CD4-positive, alpha-beta T cell treated with Interferon alpha-2 for 1 hour (primary cell): ENCODE measurements at regions not wholly inside any gene's neighbourhood (a gene's known extent, or its start where the extent isn't known, plus 50 kb on each side); places are given as distances from the start of the nearest gene placed in this dataset.
A peak's percentile ranks its signal among the peaks of the same experiment; 100 is the strongest.
"Not testable (repeated sequence)": the region's sequence is repeated elsewhere in the genome, so short reads cannot be mapped to it uniquely, and the experiment has no call there.

Experiments
- DNase-seq, 2 donors: peaks; one replicate each; pipeline ENCODE4 v3.0.0-alpha.2; 2020 to 2022

DNA sequence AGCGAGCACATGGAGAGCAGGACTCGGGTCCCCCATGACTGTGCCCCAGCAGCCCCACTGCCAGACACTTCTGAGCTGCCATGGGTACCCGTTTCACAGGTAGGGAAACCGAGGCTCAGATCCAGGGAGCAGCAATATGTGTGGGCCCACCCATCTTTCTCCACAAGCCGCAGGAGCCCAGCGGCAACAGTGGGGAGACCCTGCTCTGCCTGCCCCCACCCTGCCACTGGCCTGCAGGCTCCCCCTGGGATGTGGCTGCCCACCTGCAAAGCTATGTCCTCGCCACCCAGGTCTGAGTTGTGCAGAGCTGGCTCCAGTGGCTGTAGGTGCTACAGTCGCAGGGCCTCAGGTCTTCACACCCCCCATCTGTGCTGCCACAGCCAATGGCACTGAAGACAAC, 50.6 kb upstream of the C1QTNF9B start:
- no peak for DNase-seq

DNA sequence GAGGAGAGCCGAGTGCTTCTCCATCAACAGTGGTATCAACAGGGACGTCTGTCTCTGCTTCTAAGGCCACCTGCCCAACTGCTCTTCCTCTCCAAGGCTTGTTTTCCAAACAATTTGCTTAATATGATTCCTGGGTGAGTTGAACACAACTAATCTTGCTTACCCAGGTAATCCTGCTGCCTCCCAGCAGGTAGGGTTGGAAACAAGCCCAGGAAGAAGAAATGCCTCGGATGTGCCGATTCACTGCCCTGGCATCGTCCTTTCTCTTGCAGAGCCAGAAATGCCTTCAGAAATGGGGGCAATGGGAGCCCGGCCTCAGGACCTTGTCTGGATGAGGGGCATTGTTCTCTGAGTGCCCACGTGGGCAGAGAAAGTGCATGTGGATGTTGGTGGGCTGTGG, 51.9 kb upstream of the C1QTNF9B start:
- DNase-seq = no peak

DNA sequence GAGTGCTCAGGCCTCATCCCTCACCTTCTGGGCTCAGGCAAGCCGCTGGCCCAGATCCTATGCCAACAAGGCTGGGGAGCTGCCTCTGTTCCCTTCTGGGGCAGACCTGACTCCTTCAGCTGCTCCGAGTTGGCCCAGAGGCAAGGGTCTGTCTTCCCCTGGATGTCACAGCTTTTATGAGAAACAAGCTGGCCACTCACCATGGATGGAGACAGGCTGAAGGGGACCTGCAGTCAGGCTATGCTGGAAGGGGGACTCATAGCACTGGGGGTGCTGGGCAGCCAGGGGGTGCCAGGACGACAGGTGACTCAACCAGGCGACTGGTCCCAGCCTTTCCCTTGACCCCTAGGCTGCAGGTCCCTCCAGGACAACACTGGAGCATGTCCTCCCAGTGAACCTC, 52.4 kb upstream of the C1QTNF9B start:
- DNase-seq = no peak

DNA sequence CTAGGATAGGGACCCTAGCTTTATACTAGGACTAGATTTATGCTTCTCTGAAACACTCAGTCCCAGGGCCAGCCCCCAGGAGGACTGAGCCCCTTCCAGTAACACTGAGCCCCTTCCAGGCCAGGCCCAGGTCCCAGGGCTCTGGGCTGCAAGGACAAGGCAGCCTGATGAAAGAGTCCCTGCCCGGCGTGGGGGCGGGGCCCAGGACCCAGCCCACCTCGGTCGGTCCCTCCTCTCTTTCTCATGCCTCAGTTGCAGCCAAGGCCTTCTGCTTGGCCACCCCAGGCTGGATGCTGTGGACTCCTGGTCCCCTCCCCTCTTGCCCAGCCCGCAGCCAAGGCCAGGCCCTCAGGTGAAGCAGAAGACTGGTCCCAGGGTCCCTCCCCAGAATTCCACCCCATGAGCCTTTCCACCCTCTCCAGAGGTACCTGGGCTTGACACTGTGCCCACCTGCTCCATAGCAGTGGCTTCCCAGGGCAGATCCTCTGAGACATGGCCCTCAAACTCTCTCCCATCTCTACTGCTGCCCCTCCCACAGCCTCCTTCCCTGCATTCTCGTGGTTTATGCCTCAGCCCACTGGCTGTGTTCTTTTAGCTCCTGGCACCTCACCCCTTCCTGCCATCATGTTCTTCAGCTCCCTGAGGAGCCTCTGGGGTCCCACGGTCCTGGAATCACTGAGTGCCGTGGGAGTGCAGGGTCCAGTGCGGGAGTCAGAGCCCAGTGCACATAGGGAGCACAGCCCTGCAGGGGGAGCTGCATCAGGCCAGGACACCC, 53.6 kb upstream of the C1QTNF9B start:
- DNase-seq = no peak

DNA sequence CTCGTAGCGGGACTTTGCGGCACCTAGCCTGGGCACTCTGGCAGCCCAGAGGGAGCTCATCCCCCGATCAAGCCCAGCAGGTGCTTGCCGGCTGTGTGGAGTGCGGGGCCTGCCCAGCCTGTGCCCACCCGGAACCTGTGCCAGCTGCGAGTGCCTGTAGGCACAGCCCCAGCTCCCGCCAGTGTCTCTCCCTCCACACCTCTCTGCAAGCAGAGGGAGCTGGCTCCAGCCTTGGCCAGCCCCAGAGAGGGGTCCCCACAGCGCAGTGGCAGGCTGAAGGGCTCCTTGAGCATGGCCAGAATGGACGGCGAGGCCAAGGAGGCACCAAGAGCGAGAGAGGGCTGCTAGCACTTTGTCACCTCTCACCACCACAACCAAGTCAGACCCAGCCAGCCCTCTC, 55.5 kb upstream of the C1QTNF9B start:
- no peak for DNase-seq

DNA sequence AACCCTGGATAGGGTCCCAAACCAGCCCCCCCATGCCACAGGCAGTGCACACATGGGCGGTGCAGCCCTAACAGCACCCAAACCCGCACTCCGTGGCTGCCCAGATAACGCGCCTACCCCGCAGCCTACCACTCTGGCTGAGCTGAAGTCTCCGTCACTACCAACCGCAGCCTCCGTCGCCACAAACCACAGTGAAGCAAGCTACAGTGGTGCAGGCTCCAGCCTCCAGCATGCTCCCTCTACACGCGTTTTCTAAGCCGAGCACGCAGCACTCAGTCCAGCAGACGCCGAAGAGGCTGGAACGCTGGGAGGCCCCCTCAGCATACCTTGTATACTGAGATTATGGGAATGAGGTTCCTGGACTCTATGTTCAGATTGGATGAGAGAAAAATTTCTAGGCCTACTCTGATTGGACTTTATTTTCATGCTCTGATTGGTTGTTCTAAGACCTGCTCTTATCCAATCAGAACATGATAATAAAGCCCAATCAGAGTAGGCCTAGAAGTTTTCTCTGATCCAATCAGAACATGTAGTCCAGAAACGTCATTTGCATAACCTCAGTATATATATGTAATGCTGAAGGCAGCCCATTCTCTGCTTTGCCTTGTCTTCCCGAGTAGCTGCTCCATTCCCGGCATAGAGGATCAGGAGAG, 56.7 kb upstream of the C1QTNF9B start:
- no peak for DNase-seq

DNA sequence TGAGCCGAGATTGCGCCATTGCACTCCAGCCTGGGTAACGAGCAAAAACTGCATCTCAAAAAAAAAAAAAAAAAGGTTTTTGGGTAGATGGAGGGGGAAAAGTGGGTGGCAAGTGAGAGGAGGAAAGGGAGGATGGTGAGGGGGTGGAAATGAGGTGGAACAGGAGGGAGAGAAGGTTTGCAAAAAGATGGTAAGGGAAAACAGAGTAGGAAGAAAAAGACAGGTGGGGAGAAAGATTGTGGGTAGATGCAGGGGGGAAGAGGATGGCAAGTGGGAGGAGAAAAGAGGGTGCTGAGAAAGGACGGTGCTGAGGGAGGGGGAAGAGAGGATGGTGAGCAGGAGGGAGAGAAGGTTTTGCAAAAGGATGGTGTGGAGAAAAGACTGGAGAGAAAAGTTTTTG, 57.8 kb upstream of the C1QTNF9B start:
- DNase-seq = no peak

DNA sequence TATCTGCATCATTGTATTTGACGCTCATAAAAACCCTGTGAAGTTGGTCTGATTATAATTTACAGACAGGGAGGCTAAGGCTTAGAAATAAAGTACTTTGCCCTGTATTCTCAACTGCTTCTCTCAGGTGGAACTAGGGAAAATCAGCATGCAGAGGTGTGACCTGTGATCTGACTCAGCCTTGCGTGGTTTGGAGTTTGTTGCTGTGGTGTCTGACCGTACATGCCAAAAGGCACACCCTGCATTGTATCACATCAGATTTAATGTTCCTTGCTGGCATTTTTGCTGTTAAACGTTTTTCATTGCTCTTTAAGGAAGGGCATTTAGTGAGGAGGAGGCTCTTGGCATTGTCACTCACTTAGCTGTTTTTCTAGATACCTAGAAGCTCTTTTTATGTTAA, 58.8 kb upstream of the C1QTNF9B start:
- no peak for DNase-seq

DNA sequence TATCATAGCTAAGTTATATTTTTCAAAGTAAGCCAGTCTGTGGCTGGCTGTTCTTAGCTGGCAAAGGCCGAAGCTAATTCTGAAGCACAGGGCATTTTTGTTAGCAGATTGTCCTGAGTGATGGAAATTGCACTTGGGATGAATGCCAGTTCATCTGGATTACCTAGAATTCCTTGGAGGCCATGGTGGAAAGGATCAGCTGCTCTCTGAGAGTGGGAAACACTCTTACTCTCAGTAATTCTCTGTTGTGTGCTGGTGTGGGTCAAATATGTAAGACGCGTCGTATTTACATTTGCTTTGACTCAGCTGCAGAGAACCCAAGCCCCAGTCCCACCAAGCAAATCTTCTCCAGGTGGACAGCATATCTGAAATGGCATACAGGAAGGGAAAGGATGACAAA, 60.7 kb upstream of the C1QTNF9B start:
- no peak for DNase-seq

DNA sequence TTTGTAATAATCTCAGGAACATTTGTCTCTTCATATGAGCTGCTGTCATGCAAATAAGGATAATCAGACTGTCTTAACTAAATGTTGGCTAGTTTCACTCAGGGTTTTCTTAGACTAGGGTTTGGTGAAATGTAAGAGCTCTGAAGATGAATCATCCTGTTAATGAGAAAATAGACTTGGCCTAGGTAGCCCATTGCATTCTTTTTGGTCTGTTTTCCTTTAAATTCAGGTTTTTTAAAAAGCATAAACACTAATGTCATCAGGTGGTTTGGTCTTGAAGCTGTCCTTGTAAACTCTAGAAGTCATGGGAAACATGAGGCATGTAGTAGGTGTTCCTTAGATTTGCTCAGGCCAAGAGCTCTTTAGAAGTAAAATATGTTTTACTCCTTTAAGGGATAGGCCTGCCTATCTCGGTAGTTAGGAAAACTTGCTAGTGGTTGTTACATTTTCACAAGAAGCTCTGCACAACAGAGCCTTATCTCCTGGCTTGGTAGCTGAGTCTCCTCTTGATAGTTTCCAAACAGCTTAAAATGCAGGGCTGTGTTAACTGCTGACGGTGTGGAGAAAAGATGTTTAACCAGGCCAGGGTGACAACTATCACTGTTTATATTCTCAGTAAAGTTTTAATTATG, 62.0 kb upstream of the C1QTNF9B start:
- DNase-seq = no peak

DNA sequence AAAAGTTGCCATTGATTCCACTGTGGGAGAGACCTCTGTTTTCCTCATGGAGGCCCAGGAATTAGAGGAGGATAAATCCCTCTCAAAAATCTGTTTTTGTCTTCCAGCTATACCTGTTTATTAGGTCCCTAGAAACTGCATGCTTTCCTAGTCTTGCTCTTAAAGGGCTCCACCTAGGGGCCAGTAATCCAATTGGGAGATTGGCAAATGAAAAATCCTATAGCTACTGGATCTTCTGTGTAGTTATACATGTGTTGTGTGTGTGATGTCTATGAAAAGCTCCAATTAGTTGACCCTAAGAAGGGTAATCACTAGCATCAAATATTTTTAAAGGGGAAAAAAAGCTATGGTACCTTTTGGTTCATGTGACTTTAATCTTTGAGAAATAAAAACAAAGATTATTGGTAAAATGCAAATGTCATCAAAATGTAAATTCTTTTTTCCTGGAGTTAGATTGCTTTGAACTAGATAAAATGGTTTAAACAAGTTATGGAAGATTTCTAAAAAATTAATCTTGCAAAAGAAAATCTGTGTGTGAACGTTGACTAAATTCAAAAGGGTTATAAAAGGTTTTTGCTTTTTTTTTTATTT, 63.4 kb upstream of the C1QTNF9B start:
- peak in 1 of 2 donors; percentile 32 for DNase-seq

DNA sequence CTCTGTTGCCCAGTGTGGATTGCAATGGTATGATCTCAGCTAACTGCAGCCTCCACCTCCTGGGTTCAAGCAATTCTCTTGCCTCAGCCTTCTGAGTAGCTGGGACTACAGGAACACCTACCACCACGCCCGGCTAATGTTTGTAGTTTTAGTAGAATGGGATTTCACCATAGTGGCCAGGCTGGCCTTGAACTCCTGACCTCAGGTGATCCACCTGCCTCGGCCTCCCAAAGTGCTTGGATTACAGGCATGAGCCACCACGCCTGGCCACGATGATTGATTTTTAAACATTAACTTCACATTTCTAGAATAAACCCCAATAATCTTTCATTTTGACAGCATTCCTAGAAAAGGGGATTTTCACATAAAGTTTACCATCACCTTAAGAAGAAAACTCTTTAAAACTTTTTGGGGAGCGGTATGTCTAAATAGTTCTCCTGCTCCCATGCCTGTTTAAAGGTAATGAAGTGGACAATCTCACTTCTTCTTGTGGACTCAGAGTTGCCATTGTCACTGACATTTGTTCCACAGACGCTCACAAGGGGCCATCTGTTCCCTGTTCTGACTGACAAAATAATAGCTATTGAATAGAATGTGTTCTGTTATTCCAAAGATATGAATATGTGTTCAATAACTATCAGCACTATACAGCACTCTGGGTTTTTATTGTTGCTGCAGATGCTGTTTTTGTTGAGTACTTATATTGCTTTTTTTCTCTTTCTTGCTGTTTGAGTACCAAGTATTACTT, 66.1 kb upstream of the C1QTNF9B start:
- DNase-seq = no peak

DNA sequence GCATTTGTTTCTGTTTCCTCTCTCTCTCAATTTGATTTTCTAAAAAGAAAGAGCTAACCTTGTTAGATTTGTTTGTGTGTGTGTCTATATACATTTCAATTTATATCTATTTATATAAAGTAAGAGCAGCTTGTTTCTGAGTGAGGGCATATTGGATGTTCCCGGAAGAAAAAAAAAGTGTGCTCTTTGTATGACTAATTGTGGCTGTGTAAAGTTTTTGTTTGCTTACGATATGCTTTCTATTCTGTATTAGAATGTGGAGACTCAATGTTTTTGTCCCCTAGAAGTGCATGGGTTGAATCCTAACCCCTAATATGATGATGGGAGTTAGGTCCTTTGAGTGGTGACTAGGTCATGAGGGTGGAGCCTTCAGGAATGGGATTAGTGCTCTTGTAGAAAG, 66.6 kb upstream of the C1QTNF9B start:
- DNase-seq = peak in 1 of 2 donors; percentile 8

DNA sequence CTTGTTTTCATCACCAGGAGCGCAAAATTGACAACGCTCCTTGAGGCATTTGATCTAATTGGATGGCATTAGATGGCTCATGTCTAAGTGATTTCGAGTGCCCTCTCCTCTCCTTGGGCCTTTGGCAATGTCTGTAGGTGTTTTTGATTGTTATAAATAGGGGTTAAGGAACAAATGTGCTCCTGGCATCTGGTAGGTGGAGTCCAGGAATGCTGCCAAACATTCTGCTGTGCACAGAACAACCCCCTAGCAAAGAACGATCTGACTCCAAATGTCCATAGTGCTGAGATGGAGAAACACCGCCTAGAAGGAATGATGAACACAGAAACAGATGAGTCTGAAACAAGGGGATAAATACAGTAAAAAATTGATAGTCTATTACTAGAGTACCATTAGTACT, 68.0 kb upstream of the C1QTNF9B start:
- DNase-seq = no peak

DNA sequence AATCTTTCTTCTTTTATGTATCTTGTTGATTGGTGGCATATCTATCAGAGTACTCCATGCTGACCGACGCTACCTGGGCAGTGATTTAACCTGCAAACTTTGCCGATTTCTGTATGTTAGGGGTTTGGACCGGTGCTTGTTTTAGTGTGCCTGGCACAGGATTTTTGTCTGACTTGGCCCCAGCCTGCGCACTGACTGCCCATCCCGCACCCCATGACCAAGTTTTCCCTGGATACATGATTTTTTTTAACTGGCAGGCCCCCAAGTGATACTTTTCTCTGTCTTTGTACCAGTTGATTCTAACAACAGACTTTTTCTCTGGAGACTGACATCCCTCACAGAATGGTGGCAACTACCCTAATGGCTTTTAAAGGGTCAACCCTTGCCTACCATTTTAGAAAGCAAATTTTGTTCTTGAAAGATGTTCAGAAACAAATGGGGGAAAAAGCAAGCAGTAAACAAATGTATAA, 69.0 kb upstream of the C1QTNF9B start:
- no peak for DNase-seq

DNA sequence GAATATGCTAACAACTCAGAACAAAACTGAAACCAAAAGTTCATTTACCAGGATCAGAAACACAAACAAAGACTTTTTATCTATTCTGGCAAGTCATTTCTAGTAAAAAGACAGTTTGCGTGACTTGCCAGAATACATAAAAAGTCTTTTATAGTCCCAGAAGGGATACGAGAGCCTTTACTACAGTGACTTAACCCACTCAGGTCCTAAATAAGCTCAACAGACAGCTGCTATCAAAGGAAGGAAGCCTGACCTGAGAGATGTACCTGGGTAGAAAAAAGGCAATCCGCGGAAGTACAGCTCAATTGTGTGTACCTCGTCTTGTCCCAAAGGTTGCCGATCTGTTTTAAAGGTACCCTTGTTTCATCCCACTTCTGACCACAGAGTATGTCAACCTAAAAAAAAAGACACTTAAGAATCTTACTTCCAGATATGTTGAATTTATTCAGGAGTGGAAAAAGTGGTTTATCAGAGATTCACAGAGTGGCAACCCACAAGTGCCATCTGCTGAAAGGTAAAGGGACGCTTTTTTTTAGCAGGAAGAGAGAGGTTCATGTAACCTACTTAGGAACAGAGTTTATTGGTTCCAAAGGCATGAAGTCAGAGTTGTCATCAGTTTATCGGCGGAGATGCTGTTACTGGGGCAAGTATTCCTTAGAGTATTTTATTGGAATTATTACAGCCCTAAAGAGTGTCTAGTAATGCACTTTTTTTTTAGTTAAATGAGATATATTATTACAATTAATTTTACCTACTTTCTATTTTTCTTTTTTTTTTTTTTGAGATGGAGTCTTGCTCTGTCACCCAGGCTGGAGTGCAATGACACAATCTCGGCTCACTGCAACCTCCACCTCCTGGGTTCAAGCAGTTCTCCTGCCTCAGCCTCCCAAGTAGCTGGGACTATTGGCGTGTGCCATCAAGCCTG, 69.7 kb upstream of the C1QTNF9B start:
- peak in 1 of 2 donors; percentile 65 for DNase-seq

DNA sequence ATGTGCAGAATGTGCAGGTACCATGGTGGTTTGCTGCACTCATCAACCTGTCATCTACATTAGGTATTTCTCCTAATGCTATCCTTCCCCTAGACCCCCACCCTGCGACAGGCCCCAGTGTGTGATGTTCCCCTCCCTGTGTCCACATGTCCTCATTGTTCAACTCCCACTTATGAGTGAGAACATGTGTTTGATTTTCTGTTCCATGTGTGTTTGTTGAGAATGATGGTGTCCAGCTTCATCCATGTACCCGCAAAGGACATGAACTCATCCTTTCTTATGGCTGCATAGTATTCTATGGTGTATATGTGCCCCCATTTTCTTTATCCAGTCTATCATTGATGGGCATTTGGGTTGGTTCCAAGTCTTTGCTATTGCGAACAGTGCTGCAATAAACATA, 70.5 kb upstream of the C1QTNF9B start:
- DNase-seq = not testable (repeated sequence)

DNA sequence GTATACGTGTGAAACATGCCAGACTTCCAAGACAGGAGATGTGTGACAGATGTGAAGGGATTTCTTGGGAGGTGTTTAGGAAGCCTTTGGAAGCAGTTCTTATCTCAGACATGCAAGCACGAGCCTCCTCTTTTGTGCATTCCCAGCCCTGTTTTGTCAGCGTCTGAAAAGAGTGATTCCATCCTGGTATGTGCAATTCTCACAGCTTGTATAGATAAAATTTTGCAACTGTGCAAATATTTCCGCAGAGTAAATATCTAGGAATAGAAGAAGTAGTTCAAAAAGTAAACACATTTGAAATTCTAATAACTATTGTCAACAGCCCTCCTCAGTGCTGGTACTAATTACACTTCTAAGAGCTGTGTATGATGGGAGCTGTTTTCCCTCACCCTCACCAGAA, 72.3 kb upstream of the C1QTNF9B start:
- no peak for DNase-seq

DNA sequence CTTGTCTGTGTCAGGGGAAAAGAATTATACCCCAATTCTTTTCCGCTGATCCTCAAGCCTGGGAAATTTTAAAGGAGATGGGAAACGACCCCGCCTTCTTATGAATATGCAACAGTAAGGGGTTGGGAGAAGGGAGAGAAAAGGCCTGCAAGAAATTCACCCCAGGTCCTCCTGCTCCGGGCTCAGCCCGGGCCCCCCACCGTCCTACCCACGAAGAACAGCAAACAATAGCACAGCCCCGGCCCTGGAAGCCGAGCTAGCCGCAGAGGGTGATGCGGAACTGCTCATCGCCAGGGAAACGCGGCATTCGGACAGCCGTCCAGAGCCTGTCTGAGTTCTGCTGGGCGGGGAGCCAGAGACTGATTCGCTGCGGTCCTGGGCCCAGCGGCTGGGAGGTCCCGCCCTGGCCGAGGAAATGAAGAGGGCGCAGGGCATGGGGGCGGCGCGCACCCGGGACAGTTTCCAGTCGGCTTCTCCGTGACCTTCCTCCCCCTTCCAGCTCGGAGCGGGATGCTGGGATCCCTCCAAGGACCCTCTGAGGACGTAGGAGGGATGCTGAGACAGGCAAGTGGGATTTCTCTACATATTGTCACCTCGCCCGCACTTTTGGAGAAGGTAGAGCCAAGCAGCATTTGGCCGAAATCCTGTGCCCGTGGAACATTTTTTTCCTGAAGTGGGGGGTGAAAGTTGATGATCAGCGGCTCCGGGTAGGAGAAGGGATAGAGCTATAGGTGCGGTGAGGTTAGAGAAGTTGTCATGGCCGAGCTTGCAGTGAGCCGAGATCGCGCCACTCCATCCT, 82.3 kb upstream of the C1QTNF9B start:
- peak; percentile 16 to 25 for DNase-seq

DNA sequence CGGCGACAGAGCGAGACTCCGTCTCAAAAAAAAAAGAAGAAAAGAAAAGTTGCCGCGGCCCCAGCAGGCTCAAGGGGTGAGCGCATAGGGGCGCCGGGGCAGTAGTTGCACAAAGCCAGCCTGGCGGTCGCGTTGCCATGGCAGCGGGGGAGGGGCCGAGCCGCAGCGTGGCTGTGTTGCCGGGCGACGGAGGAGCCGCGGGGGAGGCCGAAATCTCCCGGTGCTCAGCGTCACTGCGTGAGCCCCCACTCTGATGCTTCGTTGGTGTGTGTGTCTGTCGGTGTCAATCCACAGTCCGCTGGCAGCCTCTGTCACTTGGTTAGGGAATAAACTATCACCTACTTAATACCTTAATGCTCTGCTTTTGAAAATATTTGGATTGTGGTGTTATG, 82.9 kb upstream of the C1QTNF9B start:
- peak; percentile 87 to 91 for DNase-seq

DNA sequence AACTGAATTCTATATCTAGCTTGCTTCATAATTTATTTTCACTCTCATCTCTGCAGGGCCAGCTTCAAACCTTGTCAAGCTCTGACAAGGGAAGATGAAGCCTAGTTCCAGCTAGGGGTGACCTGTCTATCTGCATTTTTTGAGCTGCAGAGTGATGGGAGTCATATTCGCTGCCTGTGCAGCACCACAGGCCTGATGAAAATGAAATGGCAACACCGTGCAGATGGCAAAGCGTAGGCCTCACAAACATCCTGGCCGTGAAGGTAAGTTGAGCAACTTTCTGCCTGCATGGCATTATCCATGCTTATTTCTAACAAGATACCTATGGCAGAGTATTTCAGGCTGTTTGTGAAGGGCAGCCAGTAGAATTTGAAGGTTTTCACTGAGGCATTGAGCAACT, 86.4 kb upstream of the C1QTNF9B start:
- DNase-seq = no peak
